ENCODE measurements at regions not wholly inside any gene's neighbourhood (a gene's known extent, or its start where the extent isn't known, plus 50 kb on each side); places are given as distances from the start of the nearest gene placed in this dataset.

DNA sequence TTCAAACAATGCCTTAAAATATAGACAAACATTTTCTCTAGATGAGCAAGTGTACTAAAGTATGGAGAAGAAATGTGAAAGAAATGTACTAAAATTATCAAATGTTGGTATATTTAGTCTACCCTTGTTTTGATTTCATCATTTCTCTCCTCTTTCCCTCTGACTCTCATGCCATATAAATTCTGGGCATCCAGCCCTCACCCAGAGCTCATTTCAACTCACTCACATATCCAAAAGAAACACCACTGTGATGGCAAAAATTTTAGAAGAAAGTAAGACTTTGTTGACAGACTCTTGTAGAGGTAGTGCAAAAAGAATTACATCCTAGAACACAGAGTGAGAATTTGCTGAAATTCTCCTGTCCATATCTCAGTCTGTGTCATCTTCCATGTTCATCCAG lies 377.8 kb upstream of the SUCLG2 start:
- H3K36me3 ChIP-seq (ENCODE audit: control insufficient read depth, insufficient read depth, low read length) = no peaks in the 10 kb centered on the region

DNA sequence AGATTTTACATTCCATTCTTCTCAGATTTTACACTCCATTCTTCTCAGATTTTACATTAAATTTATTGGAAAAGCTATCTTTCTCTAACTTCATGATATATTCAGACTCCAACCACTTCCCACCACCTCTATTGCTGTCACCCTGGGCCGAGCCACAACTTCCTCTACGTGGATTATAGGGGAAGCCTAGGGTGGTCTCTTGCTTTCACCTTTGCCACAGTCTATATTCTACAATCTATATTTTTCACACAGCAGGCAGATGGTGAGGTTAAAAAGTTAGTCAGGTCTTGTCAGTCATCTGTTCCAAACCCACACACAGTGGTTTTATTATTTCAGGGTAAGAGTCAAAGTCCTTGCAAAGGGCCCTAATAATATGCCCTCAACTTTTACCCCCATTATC lies 370.8 kb upstream of the SUCLG2 start:
- WGBS, 2 experiments (ENCODE audit: insufficient coverage in 2 of 2) = 100% methylated on average over 1 of the region's 2 CpGs; no CpG with 5 or more reads in 1 of the 2 experiments
- no peak overlapping the region for H3K27ac ChIP-seq (ENCODE audit: low read depth, low read length, severe bottlenecking)
- H3K9me3 ChIP-seq (ENCODE audit: control insufficient read depth, low read length) = no peaks in the 10 kb centered on the region
- no peaks in the 10 kb centered on the region for H3K4me1 ChIP-seq (ENCODE audit: control insufficient read depth, insufficient read depth, low read length, poor library complexity, severe bottlenecking)
- H3K4me3 ChIP-seq (ENCODE audit: extremely low read depth, insufficient read depth, low read length, poor library complexity, severe bottlenecking) = no peak overlapping the region
- no peaks in the 10 kb centered on the region for H3K36me3 ChIP-seq (ENCODE audit: control insufficient read depth, insufficient read depth, low read length)

More for the DNA sequence above, 377.8 kb upstream of the SUCLG2 start:
- no peaks in the 10 kb centered on the region for H3K4me1 ChIP-seq (ENCODE audit: control insufficient read depth, insufficient read depth, low read length, poor library complexity, severe bottlenecking)
- H3K9me3 ChIP-seq (ENCODE audit: control insufficient read depth, low read length) = no peaks in the 10 kb centered on the region
- no peak overlapping the region for H3K4me3 ChIP-seq (ENCODE audit: extremely low read depth, insufficient read depth, low read length, poor library complexity, severe bottlenecking)
- H3K27ac ChIP-seq (ENCODE audit: low read depth, low read length, severe bottlenecking) = no peak overlapping the region

DNA sequence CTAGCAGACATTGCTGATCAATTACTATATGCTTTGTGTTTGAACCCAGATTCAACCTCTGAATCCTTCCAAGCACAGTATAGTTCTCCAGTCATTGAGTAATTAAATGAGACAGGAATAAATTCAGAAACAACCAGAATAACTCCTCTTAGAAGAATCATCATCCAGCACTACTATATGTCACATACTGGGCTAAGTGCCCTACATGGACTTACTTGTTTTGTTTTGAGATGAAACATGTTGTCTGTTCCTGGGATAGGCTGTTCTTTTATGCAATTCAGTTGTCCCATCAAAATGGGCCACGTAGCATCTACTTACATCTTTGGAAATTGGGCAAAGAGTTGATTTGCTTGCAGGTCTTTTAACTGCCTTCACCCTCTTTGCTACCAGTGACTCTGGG lies 365.5 kb upstream of the SUCLG2 start:
- 88 to 100% methylated on average over 1 of the region's 1 CpG for WGBS, 2 experiments (ENCODE audit: insufficient coverage in 2 of 2)
- no peak overlapping the region for H3K27ac ChIP-seq (ENCODE audit: low read depth, low read length, severe bottlenecking)

DNA sequence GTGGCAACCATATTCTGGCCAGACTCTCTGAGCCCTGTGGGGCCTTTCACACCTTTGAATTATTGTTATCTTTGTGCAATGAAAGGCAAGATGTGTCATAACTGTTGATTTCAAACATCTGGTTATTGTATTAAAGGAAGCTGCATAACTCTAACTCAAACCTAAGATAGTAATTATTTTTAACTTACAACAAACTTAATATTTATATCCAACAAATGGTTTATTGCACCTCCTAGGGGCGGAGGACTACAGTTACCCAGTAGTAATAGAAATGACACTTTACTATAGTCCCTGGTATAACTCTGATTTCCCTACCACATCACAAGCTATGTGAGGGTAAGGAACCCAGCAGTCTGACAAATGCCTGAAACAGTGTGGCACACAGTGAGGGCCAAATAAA lies 363.9 kb upstream of the SUCLG2 start:
- H3K9me3 ChIP-seq (ENCODE audit: control insufficient read depth, low read length) = no peaks in the 10 kb centered on the region
- H3K4me1 ChIP-seq (ENCODE audit: control insufficient read depth, insufficient read depth, low read length, poor library complexity, severe bottlenecking) = no peaks in the 10 kb centered on the region
- no peaks in the 10 kb centered on the region for H3K36me3 ChIP-seq (ENCODE audit: control insufficient read depth, insufficient read depth, low read length)
- H3K27ac ChIP-seq (ENCODE audit: low read depth, low read length, severe bottlenecking) = no peak overlapping the region
- WGBS, 2 experiments (ENCODE audit: insufficient coverage in 2 of 2) = no CpG with 5 or more reads among the region's 1 CpG
- no peak overlapping the region for H3K4me3 ChIP-seq (ENCODE audit: extremely low read depth, insufficient read depth, low read length, poor library complexity, severe bottlenecking)

More for the DNA sequence above, 365.5 kb upstream of the SUCLG2 start:
- Histone ChIP-seq H3K9me3 (ENCODE audit: control insufficient read depth, low read length) (no peaks in the 10 kb centered on the region), H3K4me3 (ENCODE audit: extremely low read depth, insufficient read depth, low read length, poor library complexity, severe bottlenecking) (no peak overlapping the region), H3K36me3 (ENCODE audit: control insufficient read depth, insufficient read depth, low read length) (no peaks in the 10 kb centered on the region), H3K4me1 (ENCODE audit: control insufficient read depth, insufficient read depth, low read length, poor library complexity, severe bottlenecking) (no peaks in the 10 kb centered on the region)

DNA sequence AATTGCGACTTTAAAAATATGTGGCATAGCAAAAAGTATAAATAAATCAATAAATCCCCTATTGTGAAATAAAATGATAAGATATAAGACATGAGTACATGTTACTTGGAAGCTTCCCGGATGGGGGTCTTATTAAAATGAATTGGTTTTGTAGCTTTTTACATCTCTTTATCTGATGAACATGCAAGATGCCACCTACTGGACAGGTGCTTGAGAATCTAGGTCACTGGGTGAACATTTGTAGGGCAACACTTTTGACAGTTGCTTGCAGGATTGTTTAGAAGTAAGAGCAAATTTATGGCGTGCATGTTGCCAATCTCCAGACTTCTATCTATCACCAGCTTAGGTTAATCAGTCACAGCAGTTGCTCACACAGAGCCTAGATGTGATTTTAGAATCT lies 362.7 kb upstream of the SUCLG2 start:
- no peaks in the 10 kb centered on the region for H3K36me3 ChIP-seq (ENCODE audit: control insufficient read depth, insufficient read depth, low read length)
- H3K4me3 ChIP-seq (ENCODE audit: extremely low read depth, insufficient read depth, low read length, poor library complexity, severe bottlenecking) = no peak overlapping the region
- no peak overlapping the region for H3K27ac ChIP-seq (ENCODE audit: low read depth, low read length, severe bottlenecking)
- WGBS, 2 experiments (ENCODE audit: insufficient coverage in 2 of 2) = 100% methylated on average over 1 of the region's 3 CpGs; no CpG with 5 or more reads in 1 of the 2 experiments
- H3K4me1 ChIP-seq (ENCODE audit: control insufficient read depth, insufficient read depth, low read length, poor library complexity, severe bottlenecking) = no peaks in the 10 kb centered on the region
- H3K9me3 ChIP-seq (ENCODE audit: control insufficient read depth, low read length) = no peaks in the 10 kb centered on the region

DNA sequence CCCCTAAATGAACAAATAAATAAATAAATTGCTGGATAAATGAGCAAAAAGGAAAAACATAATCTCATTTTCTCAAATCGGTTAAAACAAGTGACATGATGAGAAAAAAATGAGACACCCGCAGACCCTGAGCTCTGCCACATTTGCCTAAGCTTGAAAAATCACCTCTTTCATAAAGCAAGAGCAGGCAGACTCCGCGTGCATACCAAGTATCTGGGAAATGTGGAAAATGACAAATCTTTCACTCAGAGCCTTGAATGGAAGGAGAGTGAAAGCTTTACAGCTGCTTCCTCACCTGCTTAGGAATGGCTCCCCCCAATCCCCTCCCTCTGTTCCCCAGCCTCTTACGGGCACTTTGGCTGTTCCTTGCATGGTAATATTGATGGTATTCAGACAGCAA lies 355.5 kb upstream of the SUCLG2 start:
- no peaks in the 10 kb centered on the region for H3K4me1 ChIP-seq (ENCODE audit: control insufficient read depth, insufficient read depth, low read length, poor library complexity, severe bottlenecking)
- no peak overlapping the region for H3K4me3 ChIP-seq (ENCODE audit: extremely low read depth, insufficient read depth, low read length, poor library complexity, severe bottlenecking)
- no peaks in the 10 kb centered on the region for H3K36me3 ChIP-seq (ENCODE audit: control insufficient read depth, insufficient read depth, low read length)
- H3K9me3 ChIP-seq (ENCODE audit: control insufficient read depth, low read length) = no peaks in the 10 kb centered on the region
- 90 to 100% methylated on average over 1 to 3 of the region's 5 CpGs for WGBS, 2 experiments (ENCODE audit: insufficient coverage in 2 of 2)
- H3K27ac ChIP-seq (ENCODE audit: low read depth, low read length, severe bottlenecking) = no peak overlapping the region

DNA sequence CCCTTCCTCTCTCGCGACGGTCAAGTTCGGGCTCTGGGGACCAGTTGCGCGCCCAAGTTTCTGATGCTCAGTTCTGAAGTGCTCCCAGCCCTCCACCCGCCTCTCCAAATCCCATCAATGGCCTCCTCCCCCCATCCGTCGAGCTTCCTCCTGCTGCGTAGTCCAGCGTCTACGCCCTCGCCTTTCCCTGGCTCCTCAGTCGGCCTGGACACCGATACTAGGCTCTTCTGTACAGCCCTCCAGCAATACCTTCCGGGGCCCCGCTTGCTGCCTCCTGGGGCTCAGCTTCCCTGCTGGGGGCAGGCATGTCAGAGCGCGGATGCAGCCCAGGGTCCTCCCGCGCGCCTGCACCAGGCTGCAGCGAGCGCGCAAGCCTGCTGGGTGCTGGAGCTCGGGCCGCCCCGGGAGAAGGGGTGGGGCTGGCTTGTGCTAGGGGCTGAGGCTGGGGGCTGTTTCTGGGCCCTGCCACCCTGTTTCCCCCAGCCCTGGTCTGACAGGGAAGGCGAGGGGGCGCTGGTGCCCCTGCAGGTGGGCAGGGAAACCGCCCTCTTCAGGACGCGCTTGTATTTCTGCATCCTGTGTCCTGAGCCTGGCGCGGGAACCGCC lies 353.3 kb upstream of the SUCLG2 start:
- peak overlapping the region; percentile 35 for H3K4me3 ChIP-seq (ENCODE audit: extremely low read depth, insufficient read depth, low read length, poor library complexity, severe bottlenecking)

DNA sequence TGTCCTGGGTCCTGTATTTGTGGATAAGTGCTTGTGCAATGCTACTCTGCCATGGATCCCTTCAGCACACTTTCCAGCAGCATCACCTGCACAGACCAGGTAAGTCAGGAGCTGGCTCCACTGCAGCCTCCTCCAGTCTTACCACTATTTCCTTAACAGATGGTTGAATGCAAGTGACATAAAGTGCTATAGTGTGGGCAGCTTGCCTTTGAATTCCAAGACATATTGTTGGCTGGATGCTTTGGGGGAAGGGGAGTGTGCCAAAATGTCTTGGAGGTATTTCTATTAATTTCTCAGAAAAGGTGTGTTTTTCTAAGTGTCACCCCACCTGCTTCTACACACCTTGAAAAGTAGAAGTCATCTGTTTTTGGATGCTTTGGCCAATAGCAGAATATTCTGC lies 352.2 kb upstream of the SUCLG2 start:
- H3K9me3 ChIP-seq (ENCODE audit: control insufficient read depth, low read length) = no peaks in the 10 kb centered on the region
- H3K36me3 ChIP-seq (ENCODE audit: control insufficient read depth, insufficient read depth, low read length) = no peaks in the 10 kb centered on the region
- no peak overlapping the region for H3K27ac ChIP-seq (ENCODE audit: low read depth, low read length, severe bottlenecking)
- no peaks in the 10 kb centered on the region for H3K4me1 ChIP-seq (ENCODE audit: control insufficient read depth, insufficient read depth, low read length, poor library complexity, severe bottlenecking)
- H3K4me3 ChIP-seq (ENCODE audit: extremely low read depth, insufficient read depth, low read length, poor library complexity, severe bottlenecking) = no peak overlapping the region

More for the DNA sequence above, 353.3 kb upstream of the SUCLG2 start:
- H3K9me3 ChIP-seq (ENCODE audit: control insufficient read depth, low read length) = no peaks in the 10 kb centered on the region
- no peaks in the 10 kb centered on the region for H3K4me1 ChIP-seq (ENCODE audit: control insufficient read depth, insufficient read depth, low read length, poor library complexity, severe bottlenecking)
- no peak overlapping the region for H3K27ac ChIP-seq (ENCODE audit: low read depth, low read length, severe bottlenecking)
- 1% methylated on average over 12 to 29 of the region's 36 CpGs for WGBS, 2 experiments (ENCODE audit: insufficient coverage in 2 of 2)
- H3K36me3 ChIP-seq (ENCODE audit: control insufficient read depth, insufficient read depth, low read length) = no peaks in the 10 kb centered on the region

DNA sequence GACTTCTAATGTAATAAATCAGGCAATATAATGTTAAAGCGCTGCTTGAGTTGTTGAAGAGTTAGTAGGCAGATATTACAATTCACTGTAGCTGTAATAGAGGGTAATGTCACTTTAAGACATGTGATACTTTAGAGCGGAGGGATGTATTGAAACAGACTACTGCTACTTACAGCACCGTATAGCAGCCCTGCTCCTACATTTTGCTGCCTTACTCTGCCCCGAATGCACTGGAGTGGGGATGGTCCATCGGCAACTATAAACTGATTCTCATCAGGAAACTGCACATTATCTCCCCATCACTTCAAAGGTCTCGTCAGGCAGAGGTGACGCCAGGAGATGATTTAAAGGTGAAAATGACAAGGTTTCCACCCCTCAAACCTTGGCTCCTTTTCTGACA lies 349.7 kb upstream of the SUCLG2 start:
- Histone ChIP-seq H3K36me3 (ENCODE audit: control insufficient read depth, insufficient read depth, low read length) (no peaks in the 10 kb centered on the region), H3K4me3 (ENCODE audit: extremely low read depth, insufficient read depth, low read length, poor library complexity, severe bottlenecking) (no peak overlapping the region), H3K27ac (ENCODE audit: low read depth, low read length, severe bottlenecking) (no peak overlapping the region), H3K9me3 (ENCODE audit: control insufficient read depth, low read length) (no peaks in the 10 kb centered on the region), H3K4me1 (ENCODE audit: control insufficient read depth, insufficient read depth, low read length, poor library complexity, severe bottlenecking) (no peaks in the 10 kb centered on the region)
- 51 to 80% methylated on average over 2 to 3 of the region's 7 CpGs for WGBS, 2 experiments (ENCODE audit: insufficient coverage in 2 of 2)

DNA sequence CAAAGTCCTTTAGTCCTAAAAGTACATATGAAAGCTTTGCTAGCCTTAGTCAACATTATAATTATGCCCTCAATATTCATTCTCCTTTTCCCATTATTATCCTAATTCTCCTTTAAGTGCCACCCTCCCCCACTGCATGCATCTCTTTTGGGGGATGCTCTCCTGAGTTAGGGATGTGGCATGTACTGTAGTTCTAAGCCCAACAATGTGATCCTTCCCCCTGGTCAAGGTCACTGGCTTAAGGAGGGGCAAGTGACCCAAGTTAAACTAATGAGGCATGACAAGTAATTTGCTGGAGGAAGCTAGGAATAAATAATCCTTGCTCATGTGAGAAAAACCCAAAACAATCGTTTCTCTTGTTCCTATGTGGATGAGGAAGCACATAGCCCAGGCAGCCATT lies 343.9 kb upstream of the SUCLG2 start:
- Histone ChIP-seq H3K4me1 (ENCODE audit: control insufficient read depth, insufficient read depth, low read length, poor library complexity, severe bottlenecking) (no peaks in the 10 kb centered on the region), H3K4me3 (ENCODE audit: extremely low read depth, insufficient read depth, low read length, poor library complexity, severe bottlenecking) (no peak overlapping the region), H3K9me3 (ENCODE audit: control insufficient read depth, low read length) (no peaks in the 10 kb centered on the region), H3K27ac (ENCODE audit: low read depth, low read length, severe bottlenecking) (no peak overlapping the region), H3K36me3 (ENCODE audit: control insufficient read depth, insufficient read depth, low read length) (no peaks in the 10 kb centered on the region)
- 71 to 92% methylated on average over 1 of the region's 1 CpG for WGBS, 2 experiments (ENCODE audit: insufficient coverage in 2 of 2)

DNA sequence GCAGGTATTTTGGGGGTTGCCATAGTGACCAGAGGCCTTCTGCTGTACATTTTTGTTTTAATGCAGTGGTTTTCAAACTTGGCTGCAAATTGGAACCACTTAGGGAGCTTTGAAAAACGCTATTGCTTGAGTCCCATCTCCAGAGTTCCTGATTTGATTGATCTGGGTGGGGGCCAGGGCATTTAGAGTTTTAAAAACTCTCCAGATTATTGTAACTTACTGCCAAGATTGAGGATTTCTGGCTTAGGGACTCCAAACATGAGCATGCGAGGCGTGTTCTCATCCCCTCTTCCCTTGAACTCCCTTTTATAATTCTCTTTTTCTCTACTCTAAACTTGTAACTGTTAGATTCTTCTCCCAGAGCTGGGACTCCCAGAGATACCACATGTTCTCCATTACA lies 340.8 kb upstream of the SUCLG2 start:
- Histone ChIP-seq H3K4me1 (ENCODE audit: control insufficient read depth, insufficient read depth, low read length, poor library complexity, severe bottlenecking) (no peaks in the 10 kb centered on the region), H3K4me3 (ENCODE audit: extremely low read depth, insufficient read depth, low read length, poor library complexity, severe bottlenecking) (no peak overlapping the region), H3K9me3 (ENCODE audit: control insufficient read depth, low read length) (no peaks in the 10 kb centered on the region), H3K36me3 (ENCODE audit: control insufficient read depth, insufficient read depth, low read length) (no peaks in the 10 kb centered on the region), H3K27ac (ENCODE audit: low read depth, low read length, severe bottlenecking) (no peak overlapping the region)
- 50 to 58% methylated on average over 2 of the region's 3 CpGs for WGBS, 2 experiments (ENCODE audit: insufficient coverage in 2 of 2)
